ENCODE measurements at regions not wholly inside any gene's neighbourhood (a gene's known extent, or its start where the extent isn't known, plus 50 kb on each side); places are given as distances from the start of the nearest gene placed in this dataset.

DNA sequence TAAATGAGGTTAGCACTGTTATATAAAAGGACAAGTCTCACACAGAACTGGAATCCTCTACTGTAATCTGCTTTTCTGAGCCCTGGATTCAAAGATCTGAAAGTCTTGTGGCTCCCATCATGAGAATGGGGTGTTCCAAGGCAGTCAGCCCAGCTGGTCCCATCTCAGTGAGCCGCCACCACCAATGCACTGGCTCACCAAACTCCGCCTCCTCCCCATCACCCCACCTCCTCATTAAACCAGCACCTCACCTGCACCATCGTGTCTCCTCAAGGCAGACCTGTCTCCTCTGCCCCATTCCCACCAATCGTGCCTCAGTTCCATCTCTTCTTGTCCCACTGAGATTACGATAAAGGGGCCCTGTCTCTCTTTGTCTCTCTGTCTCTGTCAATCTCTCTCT lies 166.7 kb downstream of the USP12 start:
- TF ChIP-seq, protein P1, sequence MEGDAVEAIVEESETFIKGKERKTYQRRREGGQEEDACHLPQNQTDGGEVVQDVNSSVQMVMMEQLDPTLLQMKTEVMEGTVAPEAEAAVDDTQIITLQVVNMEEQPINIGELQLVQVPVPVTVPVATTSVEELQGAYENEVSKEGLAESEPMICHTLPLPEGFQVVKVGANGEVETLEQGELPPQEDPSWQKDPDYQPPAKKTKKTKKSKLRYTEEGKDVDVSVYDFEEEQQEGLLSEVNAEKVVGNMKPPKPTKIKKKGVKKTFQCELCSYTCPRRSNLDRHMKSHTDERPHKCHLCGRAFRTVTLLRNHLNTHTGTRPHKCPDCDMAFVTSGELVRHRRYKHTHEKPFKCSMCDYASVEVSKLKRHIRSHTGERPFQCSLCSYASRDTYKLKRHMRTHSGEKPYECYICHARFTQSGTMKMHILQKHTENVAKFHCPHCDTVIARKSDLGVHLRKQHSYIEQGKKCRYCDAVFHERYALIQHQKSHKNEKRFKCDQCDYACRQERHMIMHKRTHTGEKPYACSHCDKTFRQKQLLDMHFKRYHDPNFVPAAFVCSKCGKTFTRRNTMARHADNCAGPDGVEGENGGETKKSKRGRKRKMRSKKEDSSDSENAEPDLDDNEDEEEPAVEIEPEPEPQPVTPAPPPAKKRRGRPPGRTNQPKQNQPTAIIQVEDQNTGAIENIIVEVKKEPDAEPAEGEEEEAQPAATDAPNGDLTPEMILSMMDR (IDR thresholded peaks at IDR 0.05) = no peak
- TF ChIP-seq POLR2AphosphoS5 (IDR thresholded peaks at IDR 0.05) (no peak), POLR2A (IDR thresholded peaks at IDR 0.05) (no peak), EP300 (IDR thresholded peaks at IDR 0.05; ENCODE audit: low read depth) (no peak)

Measured in transverse colon (tissue), 4 donors.